Ecto neural progenitor cell (in vitro differentiated cells): ENCODE measurements at regions not wholly inside any gene's neighbourhood (a gene's known extent, or its start where the extent isn't known, plus 50 kb on each side); places are given as distances from the start of the nearest gene placed in this dataset.
"Not testable (repeated sequence)": the region's sequence is repeated elsewhere in the genome, so short reads cannot be mapped to it uniquely, and the experiment has no call there.

ENCODE experiments used
- DNase-seq: peaks from one replicate; pipeline ENCODE4 v3.0.0-alpha.2; 2018; ENCODE audit warnings: low spot score

GRCh38 chr16:80254970-80255369 lies 285.8 kb upstream of the DYNLRB2 start:
- no peak for DNase-seq

DNA sequence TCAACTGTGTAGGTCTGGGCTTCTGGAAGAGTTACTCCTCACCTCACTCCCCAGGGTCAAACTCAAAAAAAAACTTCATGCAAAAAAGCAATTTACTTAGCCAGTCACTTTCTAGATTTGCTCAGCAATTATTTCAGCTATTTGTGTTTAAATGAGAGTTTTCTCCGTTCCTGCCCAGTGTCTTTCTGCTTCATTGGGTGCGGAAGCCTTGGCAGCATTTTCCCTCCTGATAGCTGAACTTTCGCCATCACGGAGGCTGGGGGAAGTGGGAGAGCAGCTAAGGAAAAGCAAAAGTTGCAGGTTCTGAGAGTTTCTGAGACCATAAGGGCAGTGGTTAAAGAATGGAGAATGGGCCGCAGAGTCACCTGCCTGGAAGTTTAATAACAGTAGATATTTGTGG lies 287.1 kb upstream of the DYNLRB2 start:
- no peak for DNase-seq

GRCh38 chr16:80250381-80250780 lies 290.4 kb upstream of the DYNLRB2 start:
- no peak for DNase-seq

DNA sequence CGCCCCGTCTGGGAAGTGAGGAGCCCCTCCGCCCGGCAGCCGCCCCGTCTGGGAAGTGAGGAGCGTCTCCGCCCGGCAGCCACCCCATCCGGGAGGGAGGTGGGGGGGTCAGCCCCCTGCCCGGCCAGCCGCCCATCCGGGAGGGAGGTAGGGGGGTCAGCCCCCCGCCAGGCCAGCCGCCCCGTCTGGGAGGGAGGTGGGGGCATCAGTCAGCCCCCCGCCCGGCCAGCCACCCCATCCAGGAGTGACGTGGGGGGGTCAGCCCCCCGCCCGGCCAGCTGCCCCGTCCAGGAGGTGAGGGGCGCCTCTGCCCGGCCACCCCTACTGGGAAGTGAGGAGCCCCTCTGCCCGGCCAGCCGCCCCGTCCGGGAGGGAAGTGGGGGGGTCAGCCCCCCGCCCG lies 297.5 kb upstream of the DYNLRB2 start:
- DNase-seq: not testable (repeated sequence)

DNA sequence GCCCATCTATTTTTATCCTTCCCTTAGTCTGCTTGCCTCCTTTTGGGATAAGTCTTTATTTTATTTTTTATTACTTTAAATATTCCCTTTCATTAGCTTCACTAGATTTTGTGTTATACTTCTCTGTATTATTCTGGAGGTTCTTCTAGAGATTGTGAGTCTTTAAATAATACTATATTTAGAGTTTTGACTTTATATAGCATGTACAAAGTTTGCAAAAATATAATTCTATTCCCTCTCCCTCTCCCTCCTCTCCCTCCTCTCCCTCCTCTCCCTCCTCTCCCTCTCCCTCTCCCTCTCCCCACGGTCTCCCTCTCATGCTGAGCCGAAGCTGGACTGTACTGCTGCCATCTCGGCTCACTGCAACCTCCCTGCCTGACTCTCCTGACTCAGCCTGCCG lies 298.5 kb upstream of the DYNLRB2 start:
- not testable (repeated sequence) for DNase-seq

DNA sequence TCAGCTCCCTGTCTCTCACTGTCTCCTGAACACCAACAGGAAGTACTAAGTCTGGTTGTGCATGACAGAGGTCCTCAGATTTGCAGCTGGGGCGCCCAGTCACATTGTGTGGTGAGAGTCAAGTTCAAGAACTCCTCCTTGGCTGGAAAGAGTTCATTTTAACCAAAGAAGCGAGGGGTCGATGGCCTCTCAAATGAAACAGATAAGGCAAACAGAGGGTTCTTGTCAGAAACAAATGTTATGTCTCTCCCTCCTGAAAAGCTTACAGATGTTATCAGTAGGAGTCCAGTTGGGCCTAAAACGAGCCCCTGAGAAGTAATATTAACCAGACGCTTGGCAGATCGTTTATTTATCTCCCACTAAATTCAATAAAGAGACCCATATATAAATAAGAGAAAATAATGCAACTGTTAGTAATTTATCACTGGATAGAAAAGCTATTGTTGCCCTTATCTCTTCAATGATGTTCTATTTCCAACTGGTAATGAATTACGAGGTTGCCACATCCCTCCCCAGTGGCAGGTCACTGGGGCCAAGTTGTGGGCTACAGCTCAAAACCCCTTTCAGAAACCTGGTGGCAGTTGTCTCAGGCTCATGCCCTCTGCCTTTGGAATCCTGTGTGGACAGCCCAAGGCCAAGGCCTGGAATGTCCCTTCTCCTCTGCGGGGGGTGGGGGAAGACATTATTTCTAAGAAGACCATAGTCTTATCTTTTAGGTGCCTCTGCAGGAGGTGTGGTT lies 307.5 kb upstream of the DYNLRB2 start:
- DNase-seq: no peak

DNA sequence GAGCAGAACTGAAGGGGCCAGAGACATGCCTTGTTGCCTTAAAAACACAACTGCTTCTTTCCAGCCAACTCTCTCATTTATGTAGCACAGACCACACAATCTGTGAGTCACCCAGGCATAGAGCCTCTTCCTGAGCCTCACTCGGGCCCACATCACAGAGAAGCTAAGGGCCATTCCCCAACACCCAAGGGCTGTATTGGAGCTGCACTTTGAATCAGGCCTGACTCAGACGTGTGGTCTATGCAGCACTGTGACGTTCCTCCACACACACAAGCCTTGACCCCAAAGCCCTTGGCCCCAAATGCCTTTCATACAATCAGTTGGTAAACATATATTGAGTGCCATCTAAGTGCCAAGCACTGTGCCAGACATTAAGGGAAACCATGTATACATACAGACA lies 308.9 kb upstream of the DYNLRB2 start:
- DNase-seq: no peak

DNA sequence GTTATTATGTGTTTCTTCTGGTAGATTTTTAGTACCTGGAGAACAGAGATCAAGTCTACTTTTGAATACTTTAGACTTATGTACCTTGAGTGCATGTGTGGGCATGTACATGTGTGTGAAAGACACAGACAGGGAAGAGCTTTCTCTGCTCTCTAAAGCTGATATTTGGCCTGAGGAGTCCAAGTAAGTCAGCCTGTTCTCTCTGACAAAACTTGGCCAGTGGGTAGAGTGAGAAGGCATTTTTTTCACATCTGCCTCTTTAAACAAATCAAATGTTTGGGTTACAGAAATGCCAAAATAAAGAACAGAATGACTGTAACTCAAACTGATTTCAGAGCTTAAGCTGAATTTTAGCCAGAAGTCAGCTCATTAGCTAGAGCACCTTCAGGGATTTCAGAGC lies 309.7 kb upstream of the DYNLRB2 start:
- DNase-seq: no peak

DNA sequence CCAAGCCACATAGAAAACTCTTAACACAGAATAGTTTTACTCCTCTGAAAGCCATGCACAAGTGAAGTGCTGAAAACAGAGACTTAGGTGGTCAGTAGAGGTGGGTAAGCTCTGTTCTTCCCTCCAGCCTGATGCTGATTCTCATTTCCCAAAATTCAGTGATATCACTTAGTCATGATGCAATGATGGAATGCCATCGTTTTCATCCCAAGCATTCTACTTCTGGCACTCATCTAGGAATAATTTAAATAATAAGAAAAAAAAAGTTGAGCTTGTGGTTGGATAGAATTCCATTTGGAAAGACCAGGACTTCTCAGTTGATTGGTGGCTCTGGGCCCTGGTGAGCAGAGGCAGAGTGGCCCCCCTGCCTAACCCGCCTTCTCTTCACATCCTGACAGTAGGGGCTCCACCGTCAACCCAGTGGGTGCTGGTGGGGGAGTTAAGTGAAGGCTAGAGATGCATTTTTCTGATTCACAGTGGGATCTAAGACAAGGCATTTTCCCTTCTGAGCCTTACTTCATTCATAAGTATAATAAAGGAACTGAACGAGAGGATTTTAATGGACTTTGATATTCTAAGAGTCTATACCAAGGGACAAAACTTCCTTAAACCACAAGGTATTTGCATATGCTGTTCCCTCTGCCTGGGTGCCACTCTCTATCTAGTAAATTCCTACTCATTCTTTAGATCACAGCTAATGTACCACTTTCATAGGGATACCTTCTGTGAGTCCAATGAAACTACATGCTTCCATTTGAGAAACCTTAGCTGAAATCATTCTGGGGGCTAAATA lies 310.3 kb upstream of the DYNLRB2 start:
- DNase-seq: no peak

- no peak for DNase-seq
Observed at GRCh38 chr16:80226499-80226898, 314.3 kb upstream of the DYNLRB2 start.

- no peak for DNase-seq
Observed at GRCh38 chr16:80210787-80211186, 330.0 kb upstream of the DYNLRB2 start.

DNA sequence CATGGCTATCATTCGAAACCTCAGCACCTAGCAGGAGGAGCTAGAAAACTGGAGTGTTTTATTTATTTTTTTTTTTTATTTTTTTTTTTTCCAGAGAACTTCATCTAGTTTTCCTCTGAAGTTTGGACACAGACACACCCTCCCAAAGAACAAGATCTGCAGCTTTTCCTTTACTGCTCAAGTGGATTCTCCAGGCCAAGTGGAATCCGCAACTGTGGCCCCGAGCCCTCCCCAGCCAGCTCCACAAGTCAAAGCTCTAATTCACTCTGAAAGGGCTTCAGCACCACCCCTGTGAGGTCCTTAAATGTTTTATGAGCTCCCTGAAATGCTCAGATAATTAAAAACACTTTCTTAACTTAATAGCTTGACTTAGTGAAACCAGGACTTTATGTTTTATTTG lies 332.1 kb upstream of the DYNLRB2 start:
- DNase-seq: no peak

GRCh38 chr16:80208015-80208414 lies 332.8 kb upstream of the DYNLRB2 start:
- no peak for DNase-seq

- no peak for DNase-seq
Observed at GRCh38 chr16:80203821-80204220, 337.0 kb upstream of the DYNLRB2 start.

GRCh38 chr16:80202831-80203413 lies 337.9 kb upstream of the DYNLRB2 start:
- DNase-seq: no peak

- DNase-seq: no peak
Observed at GRCh38 chr16:80200079-80200478, 340.7 kb upstream of the DYNLRB2 start.

- no peak for DNase-seq
Observed at GRCh38 chr16:80199614-80200013, 341.2 kb upstream of the DYNLRB2 start.

GRCh38 chr16:80198311-80199299 lies 342.2 kb upstream of the DYNLRB2 start:
- no peak for DNase-seq

- DNase-seq: no peak
Observed at GRCh38 chr16:80197741-80198201, 343.0 kb upstream of the DYNLRB2 start.

GRCh38 chr16:80191928-80192327 lies 348.9 kb upstream of the DYNLRB2 start:
- no peak for DNase-seq

DNA sequence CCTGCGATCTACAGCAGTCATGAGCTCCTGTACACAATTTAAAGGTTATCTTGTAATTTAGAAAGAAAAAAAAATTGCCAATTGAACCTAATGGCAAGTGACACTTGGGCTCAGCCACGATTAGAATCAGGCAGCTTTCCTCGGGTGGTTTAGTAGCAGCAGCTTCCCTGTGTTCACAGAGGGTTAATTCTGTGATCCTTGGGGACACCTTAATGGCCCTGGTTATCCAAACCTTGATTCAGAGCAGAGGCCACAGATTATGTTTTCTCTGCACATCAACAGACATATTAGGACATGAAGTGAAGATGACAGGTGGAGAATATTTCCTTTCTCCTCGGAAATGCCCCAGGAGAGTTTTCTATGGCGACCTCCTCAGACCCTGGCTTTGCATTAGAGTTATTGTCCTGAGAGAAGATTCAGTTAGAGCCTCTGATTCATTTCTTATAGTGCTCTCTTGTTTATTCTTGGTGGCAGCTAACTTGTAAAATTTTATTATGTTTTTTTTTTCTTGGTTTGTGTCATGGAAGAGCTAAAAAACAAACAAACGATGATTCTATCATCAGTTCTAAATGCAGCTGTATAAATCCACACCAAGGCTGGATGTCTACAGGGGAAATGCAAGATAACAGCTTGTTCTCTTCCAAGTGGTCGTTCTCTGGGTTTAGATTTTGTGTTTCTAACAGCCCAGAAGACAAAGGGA lies 351.2 kb upstream of the DYNLRB2 start:
- no peak for DNase-seq
